Neuronal stem cell (in vitro differentiated cells): ENCODE measurements at regions not wholly inside any gene's neighbourhood (a gene's known extent, or its start where the extent isn't known, plus 50 kb on each side); places are given as distances from the start of the nearest gene placed in this dataset.

Experiments
- DNase-seq: peaks from one replicate; pipeline ENCODE4 v3.0.0-alpha.2; 2013; ENCODE audit warnings: low spot score
- H2AFZ ChIP-seq: one replicate; pipeline ENCODE4 v1.6.1; 2013; ENCODE audit warnings: mild to moderate bottlenecking, low read length, inconsistent platforms
- H2AK5ac ChIP-seq: 2 replicates; pipeline ENCODE4 v1.6.1; 2013; ENCODE audit warnings: low read depth, mild to moderate bottlenecking, inconsistent platforms, low read length, moderate library complexity, mixed read lengths
- H2BK120ac ChIP-seq: 2 replicates; pipeline ENCODE4 v1.6.1; 2013; ENCODE audit warnings: low read depth, mild to moderate bottlenecking, inconsistent platforms, low read length, moderate library complexity, mixed read lengths
- H2BK12ac ChIP-seq: one replicate; pipeline ENCODE4 v1.6.1; 2013; ENCODE audit warnings: low read length, inconsistent platforms
- H2BK15ac ChIP-seq: 2 replicates; pipeline ENCODE4 v1.6.1; 2013; ENCODE audit warnings: mild to moderate bottlenecking, low read length, inconsistent platforms, mixed read lengths
- H2BK5ac ChIP-seq: one replicate; pipeline ENCODE4 v1.6.1; 2013; ENCODE audit warnings: inconsistent platforms, mild to moderate bottlenecking, low read length, moderate library complexity
- H3K14ac ChIP-seq: one replicate; pipeline ENCODE4 v1.6.1; 2013; ENCODE audit warnings: low read length, inconsistent platforms
- H3K18ac ChIP-seq: 2 replicates; pipeline ENCODE4 v1.6.1; 2013; ENCODE audit warnings: low read length, inconsistent platforms
- H3K23ac ChIP-seq: 2 replicates; pipeline ENCODE4 v1.6.1; 2013; ENCODE audit warnings: low read depth, mild to moderate bottlenecking, mixed read lengths, low read length, inconsistent platforms; ENCODE audit not compliant: poor library complexity
- H3K27ac ChIP-seq: replicated peaks from 3 replicates; pipeline ENCODE4 v1.5.1; 2013; ENCODE audit warnings: low read length, inconsistent platforms
- H3K27me3 ChIP-seq, 3 experiments: 2 replicates each; pipeline ENCODE4 v1.6.1; 2013; ENCODE audit warnings: low read length in 3 of 3, mild to moderate bottlenecking in 2 of 3, inconsistent platforms in 1 of 3, low read depth in 1 of 3, mixed read lengths in 1 of 3, moderate library complexity in 1 of 3; ENCODE audit not compliant: control insufficient read depth in 3 of 3, insufficient read depth in 3 of 3
- H3K36me3 ChIP-seq, 2 donors: replicated peaks in 1 of 2; 2 replicates each; pipeline ENCODE4 v1.6.1; 2013; ENCODE audit warnings: low read length in 2 of 2; ENCODE audit not compliant: control insufficient read depth in 2 of 2, insufficient read depth in 2 of 2
- H3K4ac ChIP-seq: 2 replicates; pipeline ENCODE4 v1.6.1; 2013; ENCODE audit warnings: inconsistent platforms, mild to moderate bottlenecking, low read length, moderate library complexity
- H3K4me1 ChIP-seq, 2 donors: 1 replicate in 1 of 2; 2 replicates in 1 of 2; pipeline ENCODE4 v1.6.1; 2013; ENCODE audit warnings: low read length in 2 of 2, low read depth in 1 of 2; ENCODE audit not compliant: control insufficient read depth in 2 of 2, insufficient read depth in 1 of 2
- H3K4me2 ChIP-seq: one replicate; pipeline ENCODE4 v1.6.1; 2013; ENCODE audit warnings: mild to moderate bottlenecking, low read length, inconsistent platforms; ENCODE audit not compliant: insufficient read depth, poor library complexity, severe bottlenecking
- H3K4me3 ChIP-seq, 2 donors: 2 replicates each; pipeline ENCODE4 v1.5.1; 2013; ENCODE audit warnings: low read length in 2 of 2, mild to moderate bottlenecking in 2 of 2, inconsistent platforms in 1 of 2, moderate library complexity in 1 of 2
- H3K79me1 ChIP-seq: one replicate; pipeline ENCODE4 v1.6.1; 2013; ENCODE audit warnings: low read depth, mild to moderate bottlenecking, inconsistent platforms, low read length, moderate library complexity
- H3K9ac ChIP-seq: one replicate; pipeline ENCODE4 v1.6.1; 2013; ENCODE audit warnings: mild to moderate bottlenecking, low read depth, low read length, inconsistent platforms; ENCODE audit not compliant: poor library complexity
- H3K9me3 ChIP-seq, 2 donors: replicated peaks in 1 of 2; 2 replicates each; pipeline versions ENCODE3 to v1.6.1; 2013; ENCODE audit warnings: low read length in 2 of 2, mild to moderate bottlenecking in 2 of 2, inconsistent platforms in 1 of 2, low read depth in 1 of 2, mixed read lengths in 1 of 2, moderate library complexity in 1 of 2; ENCODE audit not compliant: control insufficient read depth in 2 of 2, insufficient read depth in 1 of 2
- H4K8ac ChIP-seq: one replicate; pipeline ENCODE4 v1.6.1; 2013; ENCODE audit warnings: low read depth, mild to moderate bottlenecking, inconsistent platforms, low read length, moderate library complexity
- H4K91ac ChIP-seq: one replicate; pipeline ENCODE4 v1.6.1; 2013; ENCODE audit warnings: low read length, low read depth, mild to moderate bottlenecking, inconsistent platforms; ENCODE audit not compliant: poor library complexity
- WGBS, 2 donors: extraction: QIAGEN DNeasy Blood & Tissue Kit; methylation state at CpG; one replicate each; pipeline ENCODE4 v1.1.7; 2013; ENCODE audit warnings: missing lambda C conversion rate in 2 of 2, mixed read lengths in 1 of 2; ENCODE audit not compliant: insufficient read length in 2 of 2, insufficient replicate concordance in 1 of 2; ENCODE audit errors: extremely low coverage in 2 of 2; 5-methylcytosine and 5-hydroxymethylcytosine counted together

GRCh38 chr16:25512041-25512440 lies 179.7 kb upstream of the HS3ST4 start:
- Histone ChIP-seq H4K8ac (no peak overlapping the region), H2AFZ (no peak overlapping the region), H3K18ac (no peak overlapping the region), H3K9ac (no peak overlapping the region), H3K27ac (no peak overlapping the region), H3K4me2 (no peak overlapping the region), H2BK15ac (no peak overlapping the region), H2BK5ac (no peak overlapping the region), H3K79me1 (no peaks in the 10 kb centered on the region), H3K9me3 (no peaks in the 10 kb centered on the region), H3K23ac (no peak overlapping the region), H2BK120ac (no peak overlapping the region), H2AK5ac (no peak overlapping the region), H3K14ac (no peak overlapping the region), H3K36me3 (no peaks in the 10 kb centered on the region), H2BK12ac (no peak overlapping the region), H4K91ac (no peak overlapping the region), H3K4me1 (no peaks in the 10 kb centered on the region), H3K27me3 (no peaks in the 10 kb centered on the region), H3K4me3 (no peak overlapping the region), H3K4ac (no peak overlapping the region)
- no peak for DNase-seq

GRCh38 chr16:25509456-25509855 lies 182.3 kb upstream of the HS3ST4 start:
- no peak overlapping the region for H3K4ac ChIP-seq
- H2BK12ac ChIP-seq, result no peak overlapping the region

GRCh38 chr16:25501530-25502255 lies 190.1 kb upstream of the HS3ST4 start:
- no CpG with 5 or more reads among the region's 3 CpGs for WGBS, 2 donors
- Histone ChIP-seq H2BK15ac (no peak overlapping the region), H2AK5ac (no peak overlapping the region), H3K79me1 (no peaks in the 10 kb centered on the region), H2BK5ac (no peak overlapping the region), H3K4me1 (no peaks in the 10 kb centered on the region), H3K4me3 (no peak overlapping the region), H3K23ac (no peak overlapping the region), H4K91ac (no peak overlapping the region), H2BK12ac (no peak overlapping the region), H3K9me3 (no peaks in the 10 kb centered on the region), H3K4ac (no peak overlapping the region), H3K36me3 (no peaks in the 10 kb centered on the region), H3K14ac (no peak overlapping the region), H3K27me3 (no peaks in the 10 kb centered on the region), H2BK120ac (no peak overlapping the region), H4K8ac (no peak overlapping the region), H3K9ac (no peak overlapping the region), H3K27ac (no peak overlapping the region), H3K4me2 (no peak overlapping the region), H2AFZ (no peak overlapping the region), H3K18ac (no peak overlapping the region)
- no peak for DNase-seq

More at GRCh38 chr16:25509456-25509855, 182.3 kb upstream of the HS3ST4 start:
- H3K27me3 ChIP-seq, result no peaks in the 10 kb centered on the region
- H3K27ac ChIP-seq, result no peak overlapping the region
- no peak overlapping the region for H4K91ac ChIP-seq
- no peak overlapping the region for H3K4me3 ChIP-seq
- no peaks in the 10 kb centered on the region for H3K4me1 ChIP-seq
- no peaks in the 10 kb centered on the region for H3K36me3 ChIP-seq
- H2BK15ac ChIP-seq, result no peak overlapping the region
- H2BK120ac ChIP-seq, result no peak overlapping the region
- no peak for DNase-seq
- H3K9ac ChIP-seq, result no peak overlapping the region
- no peak overlapping the region for H2BK5ac ChIP-seq
- no peak overlapping the region for H3K18ac ChIP-seq
- H3K9me3 ChIP-seq, result no peaks in the 10 kb centered on the region
- H3K4me2 ChIP-seq, result no peak overlapping the region
- H2AFZ ChIP-seq, result no peak overlapping the region
- H3K79me1 ChIP-seq, result no peaks in the 10 kb centered on the region
- no CpG with 5 or more reads among the region's 1 CpG for WGBS, 2 donors
- no peak overlapping the region for H2AK5ac ChIP-seq
- H4K8ac ChIP-seq, result no peak overlapping the region
- H3K14ac ChIP-seq, result no peak overlapping the region
- H3K23ac ChIP-seq, result no peak overlapping the region

GRCh38 chr16:25494292-25494691 lies 197.5 kb upstream of the HS3ST4 start:
- Histone ChIP-seq H2AFZ (no peak overlapping the region), H3K4me1 (no peaks in the 10 kb centered on the region), H3K9ac (no peak overlapping the region), H3K9me3 (peaks cover 0 to 1% of the 10 kb centered on the region in 2 donors), H3K4me3 (no peak overlapping the region), H3K23ac (no peak overlapping the region), H4K8ac (no peak overlapping the region), H2BK5ac (no peak overlapping the region), H3K27me3 (no peaks in the 10 kb centered on the region), H3K36me3 (no peaks in the 10 kb centered on the region), H3K14ac (no peak overlapping the region), H4K91ac (no peak overlapping the region), H2BK15ac (no peak overlapping the region), H3K4me2 (no peak overlapping the region), H3K27ac (no peak overlapping the region), H3K18ac (no peak overlapping the region), H3K4ac (no peak overlapping the region), H3K79me1 (no peaks in the 10 kb centered on the region), H2AK5ac (no peak overlapping the region), H2BK12ac (no peak overlapping the region), H2BK120ac (no peak overlapping the region)
- no peak for DNase-seq
- WGBS, 2 donors, result no CpG with 5 or more reads among the region's 2 CpGs
